Panc1 (cell line): ENCODE measurements at regions not wholly inside any gene's neighbourhood (a gene's known extent, or its start where the extent isn't known, plus 50 kb on each side); places are given as distances from the start of the nearest gene placed in this dataset.

ENCODE experiments used
- ATAC-seq: fragments of 200-7000 bp; cut with Tn5 transposase; 2 replicates; pipeline ENCODE4 v1.9.1; 2020; ENCODE audit warnings: mild to moderate bottlenecking, moderate library complexity
- BruUV-seq: library from RNA; stranded (reverse); fragments of 400-500 nt; replicated peaks from 2 replicates; lab custom pipeline; 2021; lab: Mats Ljungman, UMichigan
- CTCF ChIA-PET: fragments of 300-600 bp; sonication (Branson Sonifier 250); formaldehyde crosslinking; loops from one replicate; lab custom pipeline; 2022; ENCODE audit warnings: antibody characterized with exemption; lab: Charles Lee
- POLR2A ChIA-PET: fragments of 300-600 bp; sonication (Branson Sonifier 250); formaldehyde crosslinking; loops from one replicate; lab custom pipeline; 2022; ENCODE audit warnings: antibody characterized with exemption; lab: Charles Lee
- DNase-seq: peaks from one replicate; pipeline ENCODE4 v3.0.0-alpha.2; 2010; ENCODE audit warnings: low read depth, low spot score
- H3K27ac ChIP-seq: 2 replicates; pipeline ENCODE4 v1.5.1; 2011; ENCODE audit warnings: mild to moderate bottlenecking, low read length, inconsistent platforms
- H3K27me3 ChIP-seq: fragments of 200-500 bp; sonication (Bioruptor generic); 2 replicates; pipeline ENCODE4 v1.6.0; 2014; ENCODE audit warnings: low read length, inconsistent platforms; ENCODE audit not compliant: control insufficient read depth, insufficient read depth
- H3K36me3 ChIP-seq: fragments of 200-500 bp; sonication (Bioruptor generic); 2 replicates; pipeline ENCODE4 v1.5.1; 2014; ENCODE audit warnings: inconsistent platforms, mild to moderate bottlenecking, low read length, moderate library complexity; ENCODE audit not compliant: control insufficient read depth, insufficient read depth
- H3K4me1 ChIP-seq: 2 replicates; pipeline ENCODE4 v1.5.1; 2011; ENCODE audit warnings: inconsistent platforms, mild to moderate bottlenecking, low read length, moderate library complexity; ENCODE audit not compliant: control insufficient read depth, insufficient read depth
- H3K4me3 ChIP-seq, 2 experiments: 2 replicates each; pipeline ENCODE4 v1.5.1; 2011 to 2012; ENCODE audit warnings: low read depth in 2 of 2, low read length in 2 of 2, mild to moderate bottlenecking in 2 of 2, inconsistent platforms in 1 of 2, moderate library complexity in 1 of 2
- H3K9me3 ChIP-seq: fragments of 200-500 bp; sonication (Bioruptor generic); 2 replicates; pipeline ENCODE4 v1.5.1; 2014; ENCODE audit warnings: low read depth, mild to moderate bottlenecking, inconsistent platforms, low read length, moderate library complexity; ENCODE audit not compliant: control insufficient read depth, insufficient read depth
- CTCF ChIP-seq: fragments of 450-650 bp; IDR thresholded peaks from 2 replicates; pipeline ENCODE4 v1.5.1; 2017; ENCODE audit warnings: mild to moderate bottlenecking
- POLR2AphosphoS5 ChIP-seq: IDR thresholded peaks from 2 replicates; pipeline ENCODE4 v1.6.1; 2012; ENCODE audit warnings: mild to moderate bottlenecking, low read depth, low read length, moderate library complexity
- REST ChIP-seq, 2 experiments: IDR thresholded peaks; 2 replicates each; pipeline ENCODE4 v1.6.1; 2011 to 2012; ENCODE audit warnings: low read depth in 2 of 2, control low read depth in 1 of 2, low read length in 1 of 2, mild to moderate bottlenecking in 1 of 2, moderate library complexity in 1 of 2; ENCODE audit not compliant: insufficient read depth in 1 of 2
- SIN3A ChIP-seq: IDR thresholded peaks from 2 replicates; pipeline ENCODE4 v1.6.1; 2012; ENCODE audit warnings: low read depth, mild to moderate bottlenecking, low read length, moderate library complexity, borderline replicate concordance; ENCODE audit not compliant: insufficient read depth
- TCF7L2 ChIP-seq: IDR thresholded peaks from 2 replicates; pipeline ENCODE4 v1.6.1; 2011; ENCODE audit warnings: mild to moderate bottlenecking, low read depth, low read length, inconsistent platforms
- in situ Hi-C: cut with HindIII; loops from 2 replicates; pipeline ENCODE4 v1.10.0; 2016; ENCODE audit warnings: low sequenced_read_pairs, low pct_unique_long_range_greater_than_20kb
- intact Hi-C: fragments of 100-400 bp; cut with micrococcal nuclease; formaldehyde crosslinking; loops from one replicate; pipeline ENCODE4 v1.10.0; 2022; ENCODE audit not compliant: unreplicated experiment

DNA sequence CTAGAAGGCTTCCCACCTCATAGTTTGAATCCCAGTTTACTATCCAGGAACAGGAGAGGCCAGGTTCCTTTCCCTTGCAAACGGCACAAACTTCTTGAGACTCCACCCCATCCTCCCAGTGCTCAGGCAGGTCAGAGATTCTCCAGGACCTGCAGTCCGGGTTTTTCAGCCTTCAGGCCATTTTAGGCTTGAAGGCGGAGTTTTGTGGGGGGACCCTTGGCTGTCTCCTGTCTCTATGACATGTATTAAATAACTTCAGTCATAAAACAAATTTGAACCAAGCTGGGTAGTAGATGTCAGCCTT, 230.1 kb downstream of the NFATC2 start:
- H3K4me3 ChIP-seq: no peak overlapping the region
- DNase-seq (no peak), ATAC-seq (no peak)
- H3K9me3 ChIP-seq: no peaks in the 10 kb centered on the region
- H3K36me3 ChIP-seq: no peaks in the 10 kb centered on the region
- ChIA-PET CTCF (interaction anchor here (1.3 kb wide), 1 partner anchor 325 kb away, joined by 6 read pairs; no protein-coding TSS in a partner anchor), POLR2A (no interaction called here)
- in situ Hi-C loops (no loop called here), intact Hi-C loops (no loop called here)
- TF ChIP-seq SIN3A (no peak), POLR2AphosphoS5 (no peak), REST (IDR thresholded peaks at IDR 0.05; ENCODE audit: insufficient read depth in 1 of 2, low read depth in 2 of 2, low read length in 1 of 2) (no peak), TCF7L2 (no peak), CTCF (no peak)
- no TSS peak for BruUV-seq
- no peak overlapping the region for H3K27ac ChIP-seq
- H3K27me3 ChIP-seq: no peaks in the 10 kb centered on the region
- H3K4me1 ChIP-seq: no peaks in the 10 kb centered on the region

DNA sequence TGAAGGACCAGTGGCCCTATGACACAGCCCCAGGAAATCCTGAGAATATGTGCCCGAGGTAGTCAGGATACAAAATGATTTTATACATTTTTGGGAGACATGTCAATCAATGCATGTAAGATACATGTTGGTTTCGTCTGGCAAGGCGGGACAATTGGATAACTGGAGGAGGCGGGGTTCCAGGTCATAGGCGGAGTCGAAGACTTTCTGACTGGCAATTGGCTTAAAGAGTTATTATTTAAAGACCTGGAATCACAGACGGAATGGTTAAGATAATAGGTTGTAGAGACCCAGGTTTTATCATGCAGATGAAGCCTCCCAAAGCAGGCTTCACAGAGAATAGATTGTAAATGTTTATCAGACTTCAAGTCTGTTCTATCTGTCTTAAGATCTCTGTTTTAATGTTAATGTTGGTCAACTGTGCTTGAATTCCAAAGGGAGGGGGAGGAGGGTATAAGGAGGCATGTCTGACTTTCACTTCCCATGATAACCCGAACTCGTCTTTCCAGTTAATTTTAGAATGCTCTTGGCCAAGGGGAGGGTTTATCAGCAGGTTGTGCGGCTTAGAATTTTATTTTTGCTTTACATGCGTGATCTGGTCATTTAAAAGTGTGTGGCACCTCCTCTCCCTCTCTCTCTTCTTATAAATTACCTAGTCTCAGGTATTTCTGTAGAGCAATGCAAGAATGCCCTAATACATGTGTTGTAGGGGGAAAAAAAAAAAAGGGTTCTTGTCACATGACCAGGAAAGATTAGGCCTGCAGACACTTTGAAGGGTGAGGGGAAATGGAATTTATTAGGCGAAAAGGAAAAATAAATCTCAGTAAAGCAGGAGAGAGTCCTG, 230.7 kb downstream of the NFATC2 start:
- Histone ChIP-seq H3K36me3 (no peaks in the 10 kb centered on the region), H3K4me1 (no peaks in the 10 kb centered on the region), H3K4me3 (no peak overlapping the region), H3K27ac (no peak overlapping the region), H3K9me3 (no peaks in the 10 kb centered on the region), H3K27me3 (no peaks in the 10 kb centered on the region)
- CTCF ChIA-PET: no interaction called here
- POLR2A ChIA-PET: no interaction called here
- no peak for ATAC-seq
- TF ChIP-seq POLR2AphosphoS5 (no peak), SIN3A (no peak), TCF7L2 (no peak), CTCF (no peak), REST (IDR thresholded peaks at IDR 0.05; ENCODE audit: insufficient read depth in 1 of 2, low read depth in 2 of 2, low read length in 1 of 2) (no peak)
- DNase-seq: no peak
- BruUV-seq: no TSS peak
- in situ Hi-C loops: no loop called here
- intact Hi-C loops: no loop called here
